Mesenchymal stem cell (in vitro differentiated cells and primary cell): ENCODE measurements at regions not wholly inside any gene's neighbourhood (a gene's known extent, or its start where the extent isn't known, plus 50 kb on each side); places are given as distances from the start of the nearest gene placed in this dataset.

ENCODE experiments used
- DNase-seq: peaks from one replicate; pipeline ENCODE4 v3.0.0-alpha.2; 2013
- H2AFZ ChIP-seq: one replicate; pipeline ENCODE4 v1.6.1; 2013; ENCODE audit warnings: low read depth, mild to moderate bottlenecking, control low read depth, inconsistent platforms, low read length, moderate library complexity
- H2AK5ac ChIP-seq: 2 replicates; pipeline ENCODE4 v1.6.1; 2013; ENCODE audit warnings: low read length, moderate library complexity, mild to moderate bottlenecking, inconsistent platforms; ENCODE audit not compliant: severe bottlenecking
- H2BK120ac ChIP-seq: one replicate; pipeline ENCODE4 v1.6.1; 2013; ENCODE audit warnings: low read depth, mild to moderate bottlenecking, inconsistent platforms, low read length, moderate library complexity
- H2BK12ac ChIP-seq, 2 experiments: one replicate each; pipeline ENCODE4 v1.6.1; 2013; ENCODE audit warnings: inconsistent platforms in 2 of 2, low read length in 2 of 2, mild to moderate bottlenecking in 2 of 2, moderate library complexity in 2 of 2, control low read depth in 1 of 2
- H2BK15ac ChIP-seq: one replicate; pipeline ENCODE4 v1.6.1; 2013; ENCODE audit warnings: mild to moderate bottlenecking, low read depth, inconsistent platforms; ENCODE audit not compliant: poor library complexity, severe bottlenecking
- H2BK5ac ChIP-seq: 2 replicates; pipeline ENCODE4 v1.6.1; 2013; ENCODE audit warnings: low read depth, mild to moderate bottlenecking, low read length, control low read depth, inconsistent platforms; ENCODE audit not compliant: poor library complexity, severe bottlenecking
- H3K14ac ChIP-seq, 2 experiments: one replicate each; pipeline ENCODE4 v1.6.1; 2013; ENCODE audit warnings: inconsistent platforms in 2 of 2, low read length in 2 of 2, control low read depth in 1 of 2, mild to moderate bottlenecking in 1 of 2, moderate library complexity in 1 of 2
- H3K18ac ChIP-seq, 2 experiments: one replicate each; pipeline ENCODE4 v1.6.1; 2013; ENCODE audit warnings: inconsistent platforms in 2 of 2, low read length in 2 of 2, control low read depth in 1 of 2, low read depth in 1 of 2, mild to moderate bottlenecking in 1 of 2
- H3K23ac ChIP-seq, 2 experiments: one replicate each; pipeline ENCODE4 v1.6.1; 2013; ENCODE audit warnings: inconsistent platforms in 2 of 2, low read length in 2 of 2, mild to moderate bottlenecking in 2 of 2, moderate library complexity in 2 of 2, control low read depth in 1 of 2
- H3K27ac ChIP-seq: 2 replicates; pipeline ENCODE4 v1.5.1; 2013; ENCODE audit warnings: mild to moderate bottlenecking, moderate library complexity, low read length, control low read depth, inconsistent platforms; ENCODE audit not compliant: poor library complexity, severe bottlenecking
- H3K27me3 ChIP-seq, 2 experiments: 2 replicates each; pipeline versions ENCODE4 v1.6.1 to v1.7.0; 2013; ENCODE audit warnings: low read length in 2 of 2, mild to moderate bottlenecking in 2 of 2, moderate library complexity in 2 of 2, control low read depth in 1 of 2, inconsistent platforms in 1 of 2; ENCODE audit not compliant: control insufficient read depth in 1 of 2, insufficient read depth in 1 of 2
- H3K36me3 ChIP-seq, 2 experiments: 2 replicates each; pipeline versions ENCODE4 v1.6.1 to v1.7.0; 2013; ENCODE audit warnings: low read length in 2 of 2, control low read depth in 1 of 2, inconsistent platforms in 1 of 2, low read depth in 1 of 2, mild to moderate bottlenecking in 1 of 2; ENCODE audit not compliant: insufficient read depth in 2 of 2, control insufficient read depth in 1 of 2
- H3K4ac ChIP-seq, 2 experiments: one replicate each; pipeline ENCODE4 v1.6.1; 2013; ENCODE audit warnings: inconsistent platforms in 2 of 2, low read length in 2 of 2, mild to moderate bottlenecking in 2 of 2, moderate library complexity in 2 of 2, control low read depth in 1 of 2, low read depth in 1 of 2
- H3K4me1 ChIP-seq: 2 replicates; pipeline ENCODE4 v1.6.1; 2013; ENCODE audit warnings: low read depth, low read length, control low read depth; ENCODE audit not compliant: control insufficient read depth, insufficient read depth
- H3K4me2 ChIP-seq: 2 replicates; pipeline ENCODE4 v1.6.1; 2013; ENCODE audit warnings: low read length, mild to moderate bottlenecking, inconsistent platforms; ENCODE audit not compliant: poor library complexity, severe bottlenecking
- H3K4me3 ChIP-seq, 2 experiments: 2 replicates each; pipeline versions ENCODE4 v1.5.1 to v1.7.0; 2013; ENCODE audit warnings: low read length in 2 of 2, mild to moderate bottlenecking in 2 of 2, control low read depth in 1 of 2, low read depth in 1 of 2; ENCODE audit not compliant: insufficient read depth in 1 of 2
- H3K79me1 ChIP-seq: replicated peaks from 2 replicates; pipeline ENCODE4 v1.6.1; 2013; ENCODE audit warnings: mild to moderate bottlenecking, control low read depth, low read length, inconsistent platforms; ENCODE audit not compliant: poor library complexity, severe bottlenecking
- H3K9ac ChIP-seq: 2 replicates; pipeline ENCODE4 v1.7.0; 2013; ENCODE audit warnings: mild to moderate bottlenecking, low read length, moderate library complexity
- H3K9me3 ChIP-seq: 2 replicates; pipeline ENCODE4 v1.7.0; 2013; ENCODE audit warnings: mild to moderate bottlenecking, low read length; ENCODE audit not compliant: control insufficient read depth
- H4K8ac ChIP-seq: one replicate; pipeline ENCODE4 v1.6.1; 2013; ENCODE audit warnings: inconsistent platforms, mild to moderate bottlenecking, low read length, moderate library complexity
- H4K91ac ChIP-seq: one replicate; pipeline ENCODE4 v1.6.1; 2013; ENCODE audit warnings: mild to moderate bottlenecking, low read length, inconsistent platforms
- WGBS: methylation state at CpG from one replicate; pipeline ENCODE4 v1.1.7; 2013; ENCODE audit warnings: mixed read lengths; 5-methylcytosine and 5-hydroxymethylcytosine counted together

- Histone ChIP-seq H3K79me1 (no peaks in the 10 kb centered on the region), H3K9ac (no peak overlapping the region), H3K18ac (no peak overlapping the region), H3K23ac (no peak overlapping the region), H3K27ac (no peak overlapping the region), H4K91ac (no peak overlapping the region), H3K27me3 (no peaks in the 10 kb centered on the region), H2BK5ac (no peak overlapping the region), H2AFZ (no peak overlapping the region), H3K36me3 (no peaks in the 10 kb centered on the region), H2BK12ac (no peak overlapping the region), H3K4me3 (no peak overlapping the region), H2BK15ac (no peak overlapping the region), H2BK120ac (no peak overlapping the region), H4K8ac (peak overlapping the region; percentile 12), H3K9me3 (no peaks in the 10 kb centered on the region), H3K4me2 (no peak overlapping the region), H3K4ac (no peak overlapping the region), H3K4me1 (no peaks in the 10 kb centered on the region), H2AK5ac (no peak overlapping the region), H3K14ac (no peak overlapping the region)
- DNase-seq, result no peak
- WGBS, result 77% methylated on average over 4 of the region's 4 CpGs
These were observed 925.9 kb downstream of the GALC start for GRCh38 chr14:87067061-87067460.

GRCh38 chr14:87066221-87066817 lies 926.7 kb downstream of the GALC start:
- no peak overlapping the region for H3K9ac ChIP-seq
- no peaks in the 10 kb centered on the region for H3K4me1 ChIP-seq
- 100% methylated on average over 1 of the region's 2 CpGs for WGBS
- H3K23ac ChIP-seq, result no peak overlapping the region
- no peak overlapping the region for H3K18ac ChIP-seq
- H3K4me3 ChIP-seq, result no peak overlapping the region
- H3K4me2 ChIP-seq, result no peak overlapping the region
- H3K27me3 ChIP-seq, result no peaks in the 10 kb centered on the region
- no peak overlapping the region for H4K91ac ChIP-seq
- no peak overlapping the region for H3K27ac ChIP-seq
- H2BK15ac ChIP-seq, result no peak overlapping the region
- no peaks in the 10 kb centered on the region for H3K9me3 ChIP-seq
- H2BK120ac ChIP-seq, result no peak overlapping the region
- no peaks in the 10 kb centered on the region for H3K36me3 ChIP-seq
- DNase-seq, result peak; percentile 3
- H3K14ac ChIP-seq, result no peak overlapping the region
- no peak overlapping the region for H2AK5ac ChIP-seq
- H4K8ac ChIP-seq, result no peak overlapping the region
- no peak overlapping the region for H2BK12ac ChIP-seq
- no peak overlapping the region for H2AFZ ChIP-seq
- no peak overlapping the region for H2BK5ac ChIP-seq
- H3K79me1 ChIP-seq, result no peaks in the 10 kb centered on the region
- H3K4ac ChIP-seq, result no peak overlapping the region

GRCh38 chr14:87065366-87065765 lies 927.6 kb downstream of the GALC start:
- WGBS, result 94% methylated on average over 2 of the region's 2 CpGs
- Histone ChIP-seq H2BK120ac (no peak overlapping the region), H4K91ac (no peak overlapping the region), H3K79me1 (no peaks in the 10 kb centered on the region), H3K4ac (no peak overlapping the region), H3K4me1 (no peaks in the 10 kb centered on the region), H3K9me3 (no peaks in the 10 kb centered on the region), H3K23ac (no peak overlapping the region), H3K18ac (no peak overlapping the region), H2BK15ac (no peak overlapping the region), H2AFZ (no peak overlapping the region), H3K27ac (no peak overlapping the region), H2BK5ac (no peak overlapping the region), H3K4me2 (no peak overlapping the region), H4K8ac (no peak overlapping the region), H3K14ac (no peak overlapping the region), H3K9ac (no peak overlapping the region), H2BK12ac (no peak overlapping the region), H3K36me3 (no peaks in the 10 kb centered on the region), H2AK5ac (no peak overlapping the region), H3K27me3 (no peaks in the 10 kb centered on the region), H3K4me3 (no peak overlapping the region)
- DNase-seq, result no peak

GRCh38 chr14:87063181-87063580 lies 929.8 kb downstream of the GALC start:
- no peaks in the 10 kb centered on the region for H3K36me3 ChIP-seq
- H2AK5ac ChIP-seq, result no peak overlapping the region

More at GRCh38 chr14:87063181-87063580, 929.8 kb downstream of the GALC start:
- H3K9ac ChIP-seq, result no peak overlapping the region
- H3K18ac ChIP-seq, result no peak overlapping the region
- no peak overlapping the region for H3K4ac ChIP-seq
- no peak overlapping the region for H2BK120ac ChIP-seq
- no peak overlapping the region for H4K91ac ChIP-seq
- H3K9me3 ChIP-seq, result no peaks in the 10 kb centered on the region
- H4K8ac ChIP-seq, result no peak overlapping the region
- H3K4me1 ChIP-seq, result no peaks in the 10 kb centered on the region
- no peak for DNase-seq
- H3K27ac ChIP-seq, result no peak overlapping the region
- no peak overlapping the region for H2AFZ ChIP-seq
- WGBS, result no CpG with 5 or more reads among the region's 1 CpG
- H3K4me3 ChIP-seq, result no peak overlapping the region
- no peak overlapping the region for H3K4me2 ChIP-seq
- no peaks in the 10 kb centered on the region for H3K27me3 ChIP-seq
- no peaks in the 10 kb centered on the region for H3K79me1 ChIP-seq
- H2BK5ac ChIP-seq, result no peak overlapping the region
- H3K23ac ChIP-seq, result no peak overlapping the region
- H3K14ac ChIP-seq, result no peak overlapping the region
- H2BK15ac ChIP-seq, result no peak overlapping the region
- no peak overlapping the region for H2BK12ac ChIP-seq
